B cell (primary cell): ENCODE measurements at regions not wholly inside any gene's neighbourhood (a gene's known extent, or its start where the extent isn't known, plus 50 kb on each side); places are given as distances from the start of the nearest gene placed in this dataset.

ENCODE experiments used
- ATAC-seq: fragments of 200-7000 bp; cut with Tn5 transposase; one replicate; pipeline ENCODE4 v1.10.0; 2021; ENCODE audit warnings: low read depth, mild to moderate bottlenecking, moderate number of reproducible peaks, moderate library complexity
- CTCF ChIA-PET: fragments of 350-600 bp; sonication (Branson Sonifier 250); formaldehyde crosslinking; loops from one replicate; lab custom pipeline; 2021; ENCODE audit warnings: antibody characterized with exemption, inconsistent platforms; lab: Charles Lee
- POLR2A ChIA-PET: fragments of 350-600 bp; sonication (Branson Sonifier 250); formaldehyde crosslinking; loops from one replicate; lab custom pipeline; 2021; ENCODE audit warnings: antibody characterized with exemption; lab: Charles Lee
- DNase-seq: peaks from one replicate; pipeline ENCODE4 v3.0.0; 2013
- H2AFZ ChIP-seq: 2 replicates; pipeline ENCODE4 v1.6.1; 2012; ENCODE audit warnings: mild to moderate bottlenecking, low read depth, low read length; ENCODE audit not compliant: insufficient read depth, poor library complexity, severe bottlenecking
- H3K27ac ChIP-seq, 2 donors: 1 replicate in 1 of 2; 2 replicates in 1 of 2; pipeline ENCODE4 v1.5.1; 2012 to 2013; ENCODE audit warnings: low read length in 2 of 2, mild to moderate bottlenecking in 2 of 2, moderate library complexity in 1 of 2
- H3K27me3 ChIP-seq, 4 experiments: fragments of 200-600 bp in 1 of 4; sonication (generic) in 1 of 4; replicated peaks in 1 of 4; 1 replicate in 2 of 4; 2 replicates in 2 of 4; pipeline versions ENCODE4 v1.6.1 to v1.7.0; 2013 to 2016; ENCODE audit warnings: low read length in 3 of 4, mild to moderate bottlenecking in 2 of 4, mixed read lengths in 1 of 4, moderate library complexity in 1 of 4; ENCODE audit not compliant: insufficient read depth in 4 of 4, control insufficient read depth in 3 of 4; ENCODE audit errors: control extremely low read depth in 1 of 4
- H3K36me3 ChIP-seq, 2 experiments: replicated peaks in 1 of 2; 1 replicate in 1 of 2; 2 replicates in 1 of 2; pipeline versions ENCODE4 v1.6.1 to v1.7.1; 2013; ENCODE audit warnings: low read length in 1 of 2; ENCODE audit not compliant: insufficient read depth in 2 of 2, control insufficient read depth in 1 of 2; ENCODE audit errors: control extremely low read depth in 1 of 2, extremely low read depth in 1 of 2
- H3K4me1 ChIP-seq, 2 donors: fragments of 200-600 bp in 1 of 2; sonication (generic) in 1 of 2; 1 replicate in 1 of 2; 2 replicates in 1 of 2; pipeline versions ENCODE4 v1.5.1 to v1.6.1; 2013 to 2017; ENCODE audit warnings: low read length in 2 of 2; ENCODE audit not compliant: control insufficient read depth in 2 of 2, insufficient read depth in 2 of 2
- H3K4me2 ChIP-seq: replicated peaks from 2 replicates; pipeline ENCODE3; 2012; ENCODE audit warnings: mild to moderate bottlenecking, low read depth, low read length; ENCODE audit not compliant: poor library complexity, severe bottlenecking
- H3K4me3 ChIP-seq, 5 experiments: fragments of 200-600 bp in 1 of 5; sonication (generic) in 1 of 5; 1 replicate in 3 of 5; 2 replicates in 2 of 5; pipeline versions ENCODE4 v1.5.1 to v1.7.0; 2011 to 2016; ENCODE audit warnings: low read length in 4 of 5, mild to moderate bottlenecking in 4 of 5, low read depth in 2 of 5, control low read depth in 1 of 5, moderate library complexity in 1 of 5; ENCODE audit not compliant: insufficient read depth in 1 of 5; ENCODE audit errors: control extremely low read depth in 1 of 5, extremely low read depth in 1 of 5
- H3K79me2 ChIP-seq: fragments of 200-600 bp; sonication (generic); one replicate; pipeline ENCODE4 v1.6.0; 2016; ENCODE audit warnings: low read length; ENCODE audit not compliant: control insufficient read depth, insufficient read depth
- H3K9ac ChIP-seq: fragments of 200-600 bp; sonication (generic); 2 replicates; pipeline ENCODE4 v1.6.1; 2017; ENCODE audit warnings: mild to moderate bottlenecking, low read length, moderate library complexity
- H3K9me3 ChIP-seq, 3 donors: one replicate each; pipeline versions ENCODE4 v1.6.1 to v1.7.1; 2013; ENCODE audit warnings: low read length in 2 of 3; ENCODE audit not compliant: control insufficient read depth in 2 of 3, insufficient read depth in 1 of 3; ENCODE audit errors: control extremely low read depth in 1 of 3
- H4K20me1 ChIP-seq: 2 replicates; pipeline ENCODE4 v1.6.0; 2012; ENCODE audit warnings: mild to moderate bottlenecking, low read length; ENCODE audit not compliant: insufficient read depth, control insufficient read depth, poor library complexity, severe bottlenecking
- H3K27ac Mint-ChIP-seq: one replicate; pipeline ENCODE4 v1.8.0; 2021; ENCODE audit warnings: mixed read lengths
- H3K27me3 Mint-ChIP-seq: one replicate; pipeline ENCODE4 v1.8.0; 2021; ENCODE audit warnings: mixed read lengths
- H3K4me1 Mint-ChIP-seq: one replicate; pipeline ENCODE4 v1.8.0; 2021; ENCODE audit warnings: mixed read lengths
- H3K4me3 Mint-ChIP-seq: one replicate; pipeline ENCODE4 v1.8.0; 2021; ENCODE audit warnings: mixed read lengths
- H3K9me3 Mint-ChIP-seq: one replicate; pipeline ENCODE4 v1.8.0; 2022; ENCODE audit warnings: mixed read lengths; ENCODE audit not compliant: insufficient read depth
- EZH2 ChIP-seq: IDR thresholded peaks from 2 replicates; pipeline ENCODE4 v1.6.1; 2012; ENCODE audit warnings: borderline replicate concordance, low read depth, mild to moderate bottlenecking, moderate library complexity, low read length; ENCODE audit not compliant: insufficient read depth, poor library complexity, severe bottlenecking
- WGBS: methylation state at CpG from one replicate; pipeline ENCODE4 v1.1.5; 2013; ENCODE audit warnings: missing lambda C conversion rate; ENCODE audit not compliant: insufficient coverage; 5-methylcytosine and 5-hydroxymethylcytosine counted together
- intact Hi-C: fragments of 100-400 bp; cut with micrococcal nuclease; formaldehyde crosslinking; loops from one replicate; pipeline ENCODE4 v1.10.0; 2022
- TF ChIP-seq, protein P1 (sequence below): fragments of 200-600 bp; IDR thresholded peaks from one replicate; pipeline ENCODE4 v1.8.0; 2022; ENCODE audit warnings: antibody characterized with exemption, mild to moderate bottlenecking

DNA sequence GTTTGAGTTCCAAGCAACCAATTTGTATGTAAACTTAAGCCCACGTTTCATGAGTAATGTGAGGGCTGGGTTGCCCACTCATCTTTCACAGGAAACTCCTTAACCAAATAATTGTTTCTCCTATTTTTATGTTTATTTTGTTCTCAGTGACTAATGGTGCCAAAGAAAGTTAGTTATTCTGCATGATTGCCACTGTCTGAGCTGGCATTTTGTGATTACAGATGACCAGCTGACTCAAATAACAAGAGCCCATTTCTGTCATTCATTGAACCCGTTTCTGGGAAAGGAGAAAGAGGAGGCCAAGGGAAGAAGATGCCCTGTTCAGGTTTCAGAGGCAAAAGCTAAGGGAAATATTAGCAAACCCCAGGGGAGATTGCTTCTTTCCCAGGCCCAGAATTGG is 186.9 kb upstream of the MYO3A start:
- no peak overlapping the region for H3K9ac ChIP-seq
- CTCF ChIA-PET: no interaction called here
- no peaks in the 10 kb centered on the region for H3K4me1 Mint-ChIP-seq

DNA sequence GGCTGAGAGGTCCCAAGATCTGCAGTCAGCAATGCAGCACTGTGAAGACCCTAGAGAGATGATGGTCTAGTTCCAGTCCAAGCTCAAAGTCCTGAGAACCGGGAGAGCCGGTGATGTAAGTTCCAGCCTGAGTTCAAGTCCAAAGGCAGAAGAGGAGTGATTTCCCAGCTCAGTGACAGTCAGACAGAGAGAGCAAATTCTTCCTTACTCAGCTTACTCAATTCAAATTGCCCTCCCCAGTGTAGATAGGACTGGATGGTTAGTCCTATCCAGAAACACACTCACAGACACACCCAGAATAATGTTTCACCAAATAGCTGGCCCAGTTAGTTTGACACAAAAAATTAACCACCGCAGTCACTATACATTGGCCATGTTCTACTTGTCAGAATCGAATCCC is 185.5 kb upstream of the MYO3A start:
- H3K79me2 ChIP-seq: no peaks in the 10 kb centered on the region
- 92% methylated on average over 4 of the region's 4 CpGs for WGBS
- H3K27me3 Mint-ChIP-seq: peaks cover 4% of the 10 kb centered on the region
- TF ChIP-seq EZH2: no peak
- TF ChIP-seq, protein P1, sequence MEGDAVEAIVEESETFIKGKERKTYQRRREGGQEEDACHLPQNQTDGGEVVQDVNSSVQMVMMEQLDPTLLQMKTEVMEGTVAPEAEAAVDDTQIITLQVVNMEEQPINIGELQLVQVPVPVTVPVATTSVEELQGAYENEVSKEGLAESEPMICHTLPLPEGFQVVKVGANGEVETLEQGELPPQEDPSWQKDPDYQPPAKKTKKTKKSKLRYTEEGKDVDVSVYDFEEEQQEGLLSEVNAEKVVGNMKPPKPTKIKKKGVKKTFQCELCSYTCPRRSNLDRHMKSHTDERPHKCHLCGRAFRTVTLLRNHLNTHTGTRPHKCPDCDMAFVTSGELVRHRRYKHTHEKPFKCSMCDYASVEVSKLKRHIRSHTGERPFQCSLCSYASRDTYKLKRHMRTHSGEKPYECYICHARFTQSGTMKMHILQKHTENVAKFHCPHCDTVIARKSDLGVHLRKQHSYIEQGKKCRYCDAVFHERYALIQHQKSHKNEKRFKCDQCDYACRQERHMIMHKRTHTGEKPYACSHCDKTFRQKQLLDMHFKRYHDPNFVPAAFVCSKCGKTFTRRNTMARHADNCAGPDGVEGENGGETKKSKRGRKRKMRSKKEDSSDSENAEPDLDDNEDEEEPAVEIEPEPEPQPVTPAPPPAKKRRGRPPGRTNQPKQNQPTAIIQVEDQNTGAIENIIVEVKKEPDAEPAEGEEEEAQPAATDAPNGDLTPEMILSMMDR: no peak
- H3K9me3 ChIP-seq: no peaks in the 10 kb centered on the region
- H3K36me3 ChIP-seq: no peaks in the 10 kb centered on the region
- H3K27ac ChIP-seq: no peak overlapping the region
- no peaks in the 10 kb centered on the region for H3K9me3 Mint-ChIP-seq
- no peaks in the 10 kb centered on the region for H3K4me1 Mint-ChIP-seq
- intact Hi-C loops: no loop called here
- H3K4me2 ChIP-seq: no peak overlapping the region
- H3K4me1 ChIP-seq: no peaks in the 10 kb centered on the region
- no peak overlapping the region for H3K4me3 Mint-ChIP-seq
- POLR2A ChIA-PET: no interaction called here
- ATAC-seq: no peak
- no peak overlapping the region for H3K9ac ChIP-seq
- no peaks in the 10 kb centered on the region for H4K20me1 ChIP-seq
- no peaks in the 10 kb centered on the region for H3K27me3 ChIP-seq
- H3K4me3 ChIP-seq: no peak overlapping the region
- no peak overlapping the region for H2AFZ ChIP-seq
- H3K27ac Mint-ChIP-seq: no peak overlapping the region
- CTCF ChIA-PET: interaction anchor here (1.1 kb wide), 1 partner anchor 22 kb away, joined by 3 read pairs; no protein-coding TSS in a partner anchor
- DNase-seq: no peak

More for the DNA sequence above, 186.9 kb upstream of the MYO3A start:
- H3K4me3 ChIP-seq: no peak overlapping the region
- no peak overlapping the region for H3K27ac Mint-ChIP-seq
- H3K4me1 ChIP-seq: no peaks in the 10 kb centered on the region
- H3K9me3 Mint-ChIP-seq: no peaks in the 10 kb centered on the region
- H3K4me2 ChIP-seq: no peak overlapping the region
- no peaks in the 10 kb centered on the region for H3K79me2 ChIP-seq
- DNase-seq: no peak
- POLR2A ChIA-PET: no interaction called here
- WGBS: 80% methylated on average over 1 of the region's 2 CpGs
- H3K36me3 ChIP-seq: no peaks in the 10 kb centered on the region
- H3K27me3 ChIP-seq: no peaks in the 10 kb centered on the region
- H3K27ac ChIP-seq: no peak overlapping the region
- H2AFZ ChIP-seq: no peak overlapping the region
- peaks cover 4% of the 10 kb centered on the region for H3K27me3 Mint-ChIP-seq
- no peak for TF ChIP-seq EZH2
- TF ChIP-seq, protein P1: no peak
- H3K9me3 ChIP-seq: no peaks in the 10 kb centered on the region
- intact Hi-C loops: no loop called here
- H3K4me3 Mint-ChIP-seq: no peak overlapping the region
- ATAC-seq: no peak
- H4K20me1 ChIP-seq: no peaks in the 10 kb centered on the region
